GM12864 (cell line): ENCODE measurements at regions not wholly inside any gene's neighbourhood (a gene's known extent, or its start where the extent isn't known, plus 50 kb on each side); places are given as distances from the start of the nearest gene placed in this dataset.

Experiments
- DNase-seq: peaks from one replicate; pipeline ENCODE4 v3.0.0-alpha.2; 2011; ENCODE audit warnings: low read depth
- H3K4me3 ChIP-seq: 2 replicates; pipeline ENCODE4 v1.5.1; 2011; ENCODE audit warnings: mild to moderate bottlenecking, low read depth, low read length, control low read depth
- TF ChIP-seq, protein P1 (sequence below): IDR thresholded peaks from 2 replicates; pipeline ENCODE4 v1.5.1; 2011; ENCODE audit warnings: low read depth, mild to moderate bottlenecking, moderate library complexity, low read length, control low read depth, inconsistent platforms; ENCODE audit errors: missing control alignments

DNA sequence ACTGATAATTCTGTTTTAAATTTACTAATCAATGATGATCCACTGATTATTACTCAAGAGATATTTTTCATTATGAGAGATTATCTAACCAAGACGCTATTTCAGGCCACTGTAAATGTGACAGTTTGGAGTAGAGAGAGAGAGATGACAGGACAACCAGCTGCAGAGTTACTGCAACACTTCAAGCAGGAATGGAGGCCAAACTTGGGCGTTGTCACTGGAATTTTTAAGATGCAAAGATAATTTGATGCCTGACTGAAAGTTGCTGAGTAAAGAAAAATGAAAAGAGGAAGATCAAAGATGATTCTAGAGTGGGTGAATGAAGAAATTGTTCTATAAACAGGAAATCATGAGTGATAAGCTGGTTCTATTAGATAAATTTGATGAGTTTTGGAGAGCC lies 1302.1 kb upstream of the TMEFF2 start:
- TF ChIP-seq, protein P1, sequence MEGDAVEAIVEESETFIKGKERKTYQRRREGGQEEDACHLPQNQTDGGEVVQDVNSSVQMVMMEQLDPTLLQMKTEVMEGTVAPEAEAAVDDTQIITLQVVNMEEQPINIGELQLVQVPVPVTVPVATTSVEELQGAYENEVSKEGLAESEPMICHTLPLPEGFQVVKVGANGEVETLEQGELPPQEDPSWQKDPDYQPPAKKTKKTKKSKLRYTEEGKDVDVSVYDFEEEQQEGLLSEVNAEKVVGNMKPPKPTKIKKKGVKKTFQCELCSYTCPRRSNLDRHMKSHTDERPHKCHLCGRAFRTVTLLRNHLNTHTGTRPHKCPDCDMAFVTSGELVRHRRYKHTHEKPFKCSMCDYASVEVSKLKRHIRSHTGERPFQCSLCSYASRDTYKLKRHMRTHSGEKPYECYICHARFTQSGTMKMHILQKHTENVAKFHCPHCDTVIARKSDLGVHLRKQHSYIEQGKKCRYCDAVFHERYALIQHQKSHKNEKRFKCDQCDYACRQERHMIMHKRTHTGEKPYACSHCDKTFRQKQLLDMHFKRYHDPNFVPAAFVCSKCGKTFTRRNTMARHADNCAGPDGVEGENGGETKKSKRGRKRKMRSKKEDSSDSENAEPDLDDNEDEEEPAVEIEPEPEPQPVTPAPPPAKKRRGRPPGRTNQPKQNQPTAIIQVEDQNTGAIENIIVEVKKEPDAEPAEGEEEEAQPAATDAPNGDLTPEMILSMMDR, result no peak
- no peak for DNase-seq
- H3K4me3 ChIP-seq, result no peak overlapping the region

DNA sequence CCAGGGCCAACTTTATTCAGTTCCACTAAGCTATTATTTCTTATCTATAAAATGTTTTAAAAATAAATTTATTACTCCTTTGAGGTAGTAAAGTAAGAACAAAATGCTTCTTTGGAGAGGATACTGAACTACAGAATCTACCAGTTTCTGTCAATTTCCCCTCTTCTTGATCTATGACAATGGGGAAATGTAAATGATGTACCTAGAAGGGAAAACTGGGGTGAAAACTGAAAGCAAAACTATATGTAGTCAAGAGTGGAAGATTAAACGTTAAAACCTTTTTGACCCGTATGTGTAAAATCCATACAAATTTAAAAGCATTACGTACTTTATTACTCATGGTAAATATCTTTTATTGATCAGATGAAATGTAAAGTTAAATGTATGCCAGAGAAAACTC lies 1287.8 kb upstream of the TMEFF2 start:
- TF ChIP-seq, protein P1, result no peak
- no peak overlapping the region for H3K4me3 ChIP-seq
- DNase-seq, result no peak

DNA sequence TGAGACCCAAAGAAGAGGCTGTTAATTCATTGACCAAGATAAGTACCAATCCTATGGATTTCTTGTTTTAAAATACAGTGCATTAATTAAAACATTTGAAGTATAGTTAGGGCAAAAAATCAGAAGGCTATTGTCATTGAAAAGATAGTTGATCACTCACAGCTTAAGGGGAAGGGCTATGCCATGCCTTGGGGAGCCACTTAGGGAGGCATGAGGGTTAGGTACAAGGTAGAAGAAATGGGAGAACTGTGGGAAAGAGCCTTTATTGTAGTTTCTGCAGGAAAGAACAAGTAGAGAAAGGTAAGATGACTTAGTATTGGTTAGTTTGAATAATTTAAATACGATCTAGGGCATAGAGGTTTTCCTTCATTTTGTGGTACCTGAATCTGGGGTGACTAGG lies 1285.5 kb upstream of the TMEFF2 start:
- TF ChIP-seq, protein P1, result no peak
- no peak for DNase-seq

DNA sequence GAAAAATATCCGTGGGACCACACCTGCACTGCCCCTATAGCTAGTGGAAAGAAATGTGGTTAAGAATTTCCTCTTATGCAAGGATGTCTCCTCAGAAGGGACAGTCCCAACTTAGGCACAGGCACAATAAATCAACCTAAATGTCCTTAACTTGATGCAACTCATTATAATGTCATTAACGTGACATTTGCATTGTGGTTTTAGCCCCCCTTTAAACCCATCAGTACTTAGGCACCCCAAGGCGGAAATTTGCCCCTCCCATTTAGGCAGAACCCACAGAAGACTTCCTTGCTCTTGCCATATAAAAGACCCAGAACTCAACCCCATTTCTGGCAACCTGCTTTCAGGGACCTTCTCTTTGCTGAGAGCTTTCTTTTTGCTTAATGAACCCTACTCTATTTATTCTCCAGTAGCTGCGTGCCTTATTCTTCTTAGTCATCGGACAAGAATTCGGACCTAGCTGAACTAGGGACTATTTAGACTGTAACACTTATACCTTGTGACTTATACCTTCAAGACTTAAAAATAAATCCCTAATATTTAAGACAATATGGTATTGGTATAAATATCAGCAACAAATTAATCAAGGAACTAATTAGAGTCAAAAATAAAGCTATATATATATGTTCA lies 1281.6 kb upstream of the TMEFF2 start:
- TF ChIP-seq, protein P1, result no peak
- no peak overlapping the region for H3K4me3 ChIP-seq
- no peak for DNase-seq

More for the DNA sequence above, 1285.5 kb upstream of the TMEFF2 start:
- H3K4me3 ChIP-seq, result no peak overlapping the region

GRCh38 chr2:193475038-193475437 lies 1280.3 kb upstream of the TMEFF2 start:
- no peak overlapping the region for H3K4me3 ChIP-seq
- TF ChIP-seq, protein P1, result no peak
- no peak for DNase-seq

GRCh38 chr2:193469251-193469650 lies 1274.5 kb upstream of the TMEFF2 start:
- no peak for DNase-seq
- TF ChIP-seq, protein P1, result no peak
- no peak overlapping the region for H3K4me3 ChIP-seq
